ENCODE measurements at regions not wholly inside any gene's neighbourhood (a gene's known extent, or its start where the extent isn't known, plus 50 kb on each side); places are given as distances from the start of the nearest gene placed in this dataset.

GRCh38 chr9:3751125-3751758 lies 225.4 kb upstream of the RFX3 start:
- H3K27ac ChIP-seq, result peak overlapping the region; percentile 14; the same call in 1 of the 2 replicates
- no peaks in the 10 kb centered on the region for H3K79me2 ChIP-seq (ENCODE audit: insufficient read depth, low read depth)
- H4K20me1 ChIP-seq (ENCODE audit: insufficient read depth), result no peaks in the 10 kb centered on the region
- no peaks in the 10 kb centered on the region for H3K27me3 ChIP-seq (ENCODE audit: insufficient read depth, low read depth)
- no peaks in the 10 kb centered on the region for H3K36me3 ChIP-seq (ENCODE audit: insufficient read depth)
- H3K9ac ChIP-seq, result no peak overlapping the region
- no peak for TF ChIP-seq CTCF (conservative IDR thresholded peaks at IDR 0.05; ENCODE audit: low read depth, low read length)
- no peak overlapping the region for H2AFZ ChIP-seq (ENCODE audit: low read depth)
- H3K4me1 ChIP-seq (ENCODE audit: low read depth, poor library complexity, severe bottlenecking), result peaks cover 27% of the 10 kb centered on the region
- peak overlapping the region; percentile 38 for H3K4me2 ChIP-seq
- H3K4me3 ChIP-seq (IDR thresholded peaks at IDR 0.05; ENCODE audit: insufficient read depth, low read depth, low read length), result no peak overlapping the region

- Histone ChIP-seq H3K27ac (no peak overlapping the region), H3K9ac (no peak overlapping the region), H2AFZ (ENCODE audit: low read depth) (no peak overlapping the region), H3K79me2 (ENCODE audit: insufficient read depth, low read depth) (no peaks in the 10 kb centered on the region), H4K20me1 (ENCODE audit: insufficient read depth) (no peaks in the 10 kb centered on the region), H3K27me3 (ENCODE audit: insufficient read depth, low read depth) (no peaks in the 10 kb centered on the region), H3K4me1 (ENCODE audit: low read depth, poor library complexity, severe bottlenecking) (peaks cover 27% of the 10 kb centered on the region), H3K4me3 (IDR thresholded peaks at IDR 0.05; ENCODE audit: insufficient read depth, low read depth, low read length) (no peak overlapping the region), H3K36me3 (ENCODE audit: insufficient read depth) (no peaks in the 10 kb centered on the region), H3K4me2 (peak overlapping the region; percentile 38; the same call in 1 of the 2 replicates)
- TF ChIP-seq CTCF (conservative IDR thresholded peaks at IDR 0.05; ENCODE audit: low read depth, low read length), result no peak
These were observed 224.5 kb upstream of the RFX3 start for GRCh38 chr9:3750321-3750720.

- TF ChIP-seq CTCF (conservative IDR thresholded peaks at IDR 0.05; ENCODE audit: low read depth, low read length), result no peak
- no peaks in the 10 kb centered on the region for H3K27me3 ChIP-seq (ENCODE audit: insufficient read depth, low read depth)
- H3K4me3 ChIP-seq (IDR thresholded peaks at IDR 0.05; ENCODE audit: insufficient read depth, low read depth, low read length), result no peak overlapping the region
- no peaks in the 10 kb centered on the region for H4K20me1 ChIP-seq (ENCODE audit: insufficient read depth)
- H3K4me2 ChIP-seq, result no peak overlapping the region
- no peaks in the 10 kb centered on the region for H3K36me3 ChIP-seq (ENCODE audit: insufficient read depth)
- no peaks in the 10 kb centered on the region for H3K79me2 ChIP-seq (ENCODE audit: insufficient read depth, low read depth)
- H2AFZ ChIP-seq (ENCODE audit: low read depth), result no peak overlapping the region
- H3K27ac ChIP-seq, result no peak overlapping the region
- H3K9ac ChIP-seq, result no peak overlapping the region
- peaks cover 13% of the 10 kb centered on the region for H3K4me1 ChIP-seq (ENCODE audit: low read depth, poor library complexity, severe bottlenecking)
These were observed 220.8 kb upstream of the RFX3 start for GRCh38 chr9:3746296-3747275.

GRCh38 chr9:3743901-3744413 lies 218.2 kb upstream of the RFX3 start:
- Histone ChIP-seq H4K20me1 (ENCODE audit: insufficient read depth) (no peaks in the 10 kb centered on the region), H3K4me1 (ENCODE audit: low read depth, poor library complexity, severe bottlenecking) (no peaks in the 10 kb centered on the region), H3K79me2 (ENCODE audit: insufficient read depth, low read depth) (no peaks in the 10 kb centered on the region), H3K4me2 (no peak overlapping the region), H3K9ac (no peak overlapping the region), H3K27me3 (ENCODE audit: insufficient read depth, low read depth) (no peaks in the 10 kb centered on the region), H3K27ac (no peak overlapping the region), H3K36me3 (ENCODE audit: insufficient read depth) (no peaks in the 10 kb centered on the region), H3K4me3 (IDR thresholded peaks at IDR 0.05; ENCODE audit: insufficient read depth, low read depth, low read length) (no peak overlapping the region), H2AFZ (ENCODE audit: low read depth) (no peak overlapping the region)
- no peak for TF ChIP-seq CTCF (conservative IDR thresholded peaks at IDR 0.05; ENCODE audit: low read depth, low read length)
